ENCODE measurements at regions not wholly inside any gene's neighbourhood (a gene's known extent, or its start where the extent isn't known, plus 50 kb on each side); places are given as distances from the start of the nearest gene placed in this dataset.

DNA sequence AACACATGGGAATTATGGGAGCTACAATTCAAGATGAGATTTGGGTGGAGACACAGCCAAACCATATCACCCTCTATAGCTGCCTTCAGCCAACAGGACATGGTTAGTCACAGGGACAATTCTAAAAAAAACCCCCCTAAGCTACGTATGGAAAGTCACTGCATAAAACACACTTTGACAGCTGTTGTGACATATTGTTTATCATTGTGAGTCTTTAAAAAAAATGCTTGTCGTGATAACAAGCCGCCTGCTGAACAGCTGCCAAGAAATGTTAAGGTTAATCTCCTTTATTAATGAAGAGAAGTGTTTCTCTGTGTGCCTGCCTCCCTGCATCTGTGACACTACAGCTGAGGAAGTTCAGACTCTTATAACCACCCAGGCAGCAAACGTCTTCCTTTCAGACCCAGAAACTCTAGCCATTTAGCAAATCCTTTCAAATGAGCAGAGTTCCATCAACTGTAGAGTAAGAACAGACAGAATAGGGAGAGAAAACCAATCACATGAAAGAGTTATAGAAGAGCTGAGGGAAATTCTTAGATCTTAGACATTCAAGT is 1459.6 kb upstream of the TMEM132C start:
- no peak overlapping the region for H2AK5ac ChIP-seq (ENCODE audit: low read depth, low read length)
- no peaks in the 10 kb centered on the region for H3K79me1 ChIP-seq (ENCODE audit: low read depth, low read length)
- POLR2A ChIA-PET (ENCODE audit: partially characterized antibody) = no interaction called here
- no peaks in the 10 kb centered on the region for H3K27me3 ChIP-seq (replicated peaks in 1 of 4; ENCODE audit: control insufficient read depth in 3 of 4, extremely low read depth in 1 of 4, insufficient read depth in 3 of 4, low read length in 3 of 4)
- H3K4me1 ChIP-seq (replicated peaks in 1 of 4; ENCODE audit: control insufficient read depth in 3 of 4, insufficient read depth in 4 of 4, low read length in 3 of 4) = no peaks in the 10 kb centered on the region
- no peak overlapping the region for H2BK120ac ChIP-seq (replicated peaks; ENCODE audit: low read depth, low read length)
- H4K5ac ChIP-seq (ENCODE audit: insufficient read length, low read depth, low read length) = no peak overlapping the region
- H3K4me2 ChIP-seq (ENCODE audit: insufficient read depth in 1 of 2, low read depth in 2 of 2, low read length in 2 of 2) = no peak overlapping the region
- no peak overlapping the region for H2AFZ ChIP-seq (ENCODE audit: low read length)
- DNase-seq (ENCODE audit: low read depth in 1 of 2, low spot score in 2 of 2) (no peak), FAIRE-seq (no peak)
- H3K23ac ChIP-seq (ENCODE audit: insufficient read length) = no peak overlapping the region
- WGBS, 2 experiments (ENCODE audit: extremely low coverage in 1 of 2, insufficient coverage in 1 of 2, insufficient read length in 1 of 2, insufficient replicate concordance in 2 of 2, low coverage in 1 of 2, low lambda C conversion rate in 2 of 2, missing lambda C conversion rate in 1 of 2) = 76% methylated on average over 4 of the region's 4 CpGs; no CpG with 5 or more reads in 1 of the 2 experiments
- H4K91ac ChIP-seq (replicated peaks; ENCODE audit: insufficient read length, low read length) = no peak overlapping the region
- no peaks in the 10 kb centered on the region for H3K79me2 ChIP-seq (ENCODE audit: control insufficient read depth in 1 of 2, insufficient read depth in 2 of 2, low read length in 2 of 2)
- H3K23me2 ChIP-seq (ENCODE audit: low read depth, low read length) = no peaks in the 10 kb centered on the region
- H2BK20ac ChIP-seq (ENCODE audit: low read length) = no peak overlapping the region
- H3K14ac ChIP-seq (ENCODE audit: insufficient read length) = no peak overlapping the region
- no peak overlapping the region for H3K56ac ChIP-seq (replicated peaks; ENCODE audit: insufficient read length, low read depth, low read length)
- TF ChIP-seq, protein P1, sequence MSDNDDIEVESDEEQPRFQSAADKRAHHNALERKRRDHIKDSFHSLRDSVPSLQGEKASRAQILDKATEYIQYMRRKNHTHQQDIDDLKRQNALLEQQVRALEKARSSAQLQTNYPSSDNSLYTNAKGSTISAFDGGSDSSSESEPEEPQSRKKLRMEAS (IDR thresholded peaks at IDR 0.05) = no peak
- no peaks in the 10 kb centered on the region for H4K20me1 ChIP-seq (replicated peaks in 1 of 2; ENCODE audit: control insufficient read depth in 1 of 2, insufficient read depth in 2 of 2, low read length in 2 of 2)
- H3K9me3 ChIP-seq (ENCODE audit: insufficient read depth in 2 of 2, low read depth in 1 of 2, low read length in 1 of 2) = no peaks in the 10 kb centered on the region
- no peak overlapping the region for H3K9ac ChIP-seq (replicated peaks in 1 of 4; ENCODE audit: extremely low read depth in 1 of 4, low read depth in 3 of 4, low read length in 3 of 4)
- H2BK5ac ChIP-seq (ENCODE audit: low read depth, low read length) = no peak overlapping the region
- H2BK12ac ChIP-seq (ENCODE audit: low read depth, low read length) = no peak overlapping the region
- H3K18ac ChIP-seq (ENCODE audit: extremely low read depth, low read length) = no peak overlapping the region
- no peak overlapping the region for H2BK15ac ChIP-seq (ENCODE audit: low read length)
- H3K4ac ChIP-seq (replicated peaks; ENCODE audit: insufficient read length, low read depth, low read length) = no peak overlapping the region
- CTCF ChIA-PET (ENCODE audit: partially characterized antibody) = interaction anchor here (0.9 to 1.2 kb wide), 4 partner anchors 13 to 547 kb away, joined by 3 read pairs; no protein-coding TSS in a partner anchor
- H3K36me3 ChIP-seq (ENCODE audit: control insufficient read depth in 2 of 4, insufficient read depth in 4 of 4, low read length in 3 of 4) = no peaks in the 10 kb centered on the region
- no peak overlapping the region for H3K4me3 ChIP-seq (ENCODE audit: extremely low read depth in 1 of 4, insufficient read depth in 2 of 4, low read depth in 3 of 4, low read length in 4 of 4)
- H3K27ac ChIP-seq (ENCODE audit: low read depth, low read length) = no peak overlapping the region
- H4K8ac ChIP-seq (ENCODE audit: extremely low read depth, insufficient read depth, low read length) = no peak overlapping the region
